ENCODE measurements at regions not wholly inside any gene's neighbourhood (a gene's known extent, or its start where the extent isn't known, plus 50 kb on each side); places are given as distances from the start of the nearest gene placed in this dataset.
"Not testable (repeated sequence)": the region's sequence is repeated elsewhere in the genome, so short reads cannot be mapped to it uniquely, and the experiment has no call there.

- intact Hi-C loops (cut with DNase I) = no loop called here
- peak; percentile 42 for DNase-seq
- ATAC-seq = peak; percentile 87 to 92
Measured at GRCh38 chr5:93359296-93359959, 221.6 kb downstream of the NR2F1-AS1 start.

- ATAC-seq (no peak), DNase-seq (no peak)
- intact Hi-C loops (cut with DNase I) = no loop called here
Measured at GRCh38 chr5:93358176-93358575, 222.8 kb downstream of the NR2F1-AS1 start.

GRCh38 chr5:93357686-93358085 lies 223.3 kb downstream of the NR2F1-AS1 start:
- DNase-seq (no peak), ATAC-seq (no peak)
- intact Hi-C loops (cut with DNase I) = no loop called here

GRCh38 chr5:93355691-93356090 lies 225.3 kb downstream of the NR2F1-AS1 start:
- ATAC-seq (no peak), DNase-seq (no peak)
- intact Hi-C loops (cut with DNase I) = no loop called here

GRCh38 chr5:93352186-93352585 lies 228.8 kb downstream of the NR2F1-AS1 start:
- ATAC-seq = no peak
- intact Hi-C loops (cut with DNase I) = no loop called here
- DNase-seq = no peak

- ATAC-seq = no peak
- intact Hi-C loops (cut with DNase I) = no loop called here
- no peak for DNase-seq
Measured at GRCh38 chr5:93349613-93350012, 231.4 kb downstream of the NR2F1-AS1 start.

GRCh38 chr5:93348231-93348630 lies 232.8 kb downstream of the NR2F1-AS1 start:
- intact Hi-C loops (cut with DNase I) = no loop called here
- ATAC-seq = no peak
- DNase-seq = no peak

- intact Hi-C loops (cut with DNase I); DNase-seq: not testable (repeated sequence)
Measured at GRCh38 chr5:93346850-93347249, 234.2 kb downstream of the NR2F1-AS1 start.

GRCh38 chr5:93346301-93346700 lies 234.7 kb downstream of the NR2F1-AS1 start:
- no peak for DNase-seq
- no peak for ATAC-seq
- intact Hi-C loops (cut with DNase I) = no loop called here

More at GRCh38 chr5:93346850-93347249, 234.2 kb downstream of the NR2F1-AS1 start:
- ATAC-seq = not testable (repeated sequence)

- no peak for DNase-seq
- intact Hi-C loops (cut with DNase I) = no loop called here
- no peak for ATAC-seq
Measured at GRCh38 chr5:93343570-93343969, 237.4 kb downstream of the NR2F1-AS1 start.

- intact Hi-C loops (cut with DNase I) = no loop called here
- ATAC-seq = no peak
- no peak for DNase-seq
Measured at GRCh38 chr5:93342563-93343061, 238.4 kb downstream of the NR2F1-AS1 start.

GRCh38 chr5:93340881-93341280 lies 240.1 kb downstream of the NR2F1-AS1 start:
- DNase-seq (no peak), ATAC-seq (peak in 1 of 2 donors; percentile 41)
- intact Hi-C loops (cut with DNase I) = no loop called here

- no peak for ATAC-seq
- no peak for DNase-seq
- intact Hi-C loops (cut with DNase I) = no loop called here
Measured at GRCh38 chr5:93337138-93337537, 243.9 kb downstream of the NR2F1-AS1 start.

GRCh38 chr5:93336330-93337110 lies 244.5 kb downstream of the NR2F1-AS1 start:
- no peak for DNase-seq
- no peak for ATAC-seq
- intact Hi-C loops (cut with DNase I) = no loop called here

GRCh38 chr5:93331863-93332262 lies 249.2 kb downstream of the NR2F1-AS1 start:
- ATAC-seq (peak; percentile 34 to 55), DNase-seq (no peak)
- intact Hi-C loops (cut with DNase I) = no loop called here

GRCh38 chr5:93331241-93331640 lies 249.8 kb downstream of the NR2F1-AS1 start:
- intact Hi-C loops (cut with DNase I) = no loop called here
- DNase-seq = no peak
- no peak for ATAC-seq

GRCh38 chr5:93330506-93330905 lies 250.5 kb downstream of the NR2F1-AS1 start:
- ATAC-seq (peak in 1 of 2 donors; percentile 68), DNase-seq (no peak)
- intact Hi-C loops (cut with DNase I) = no loop called here

GRCh38 chr5:93329756-93330155 lies 251.3 kb downstream of the NR2F1-AS1 start:
- intact Hi-C loops (cut with DNase I) = no loop called here
- DNase-seq = no peak
- ATAC-seq = peak in 1 of 2 donors; percentile 44

- intact Hi-C loops (cut with DNase I) = no loop called here
- no peak for DNase-seq
- ATAC-seq = no peak
Measured at GRCh38 chr5:93328833-93329232, 252.2 kb downstream of the NR2F1-AS1 start.

GRCh38 chr5:93327605-93328004 lies 253.4 kb downstream of the NR2F1-AS1 start:
- DNase-seq (no peak), ATAC-seq (no peak)
- intact Hi-C loops (cut with DNase I) = no loop called here

- DNase-seq = no peak
- intact Hi-C loops (cut with DNase I) = no loop called here
- no peak for ATAC-seq
Measured at GRCh38 chr5:93325946-93326345, 255.1 kb downstream of the NR2F1-AS1 start.

All from left cardiac atrium (tissue), 4 donors.